Cardiac fibroblast (primary cell): ENCODE measurements at regions not wholly inside any gene's neighbourhood (a gene's known extent, or its start where the extent isn't known, plus 50 kb on each side); places are given as distances from the start of the nearest gene placed in this dataset.
"Not testable (repeated sequence)": the region's sequence is repeated elsewhere in the genome, so short reads cannot be mapped to it uniquely, and the experiment has no call there.

ENCODE experiments used
- DNase-seq, 2 donors: peaks; one replicate each; pipeline versions ENCODE4 v3.0.0 to v3.0.0-alpha.2; 2010; ENCODE audit warnings: low read depth in 2 of 2
- H3K4me3 ChIP-seq, 2 donors: replicated peaks in 1 of 2; 1 replicate in 1 of 2; 2 replicates in 1 of 2; pipeline ENCODE4 v1.5.1; 2011; ENCODE audit warnings: low read depth in 2 of 2, low read length in 2 of 2, mild to moderate bottlenecking in 2 of 2, moderate library complexity in 1 of 2
- CTCF ChIP-seq: IDR thresholded peaks from one replicate; pipeline ENCODE4 v1.5.1; 2011; ENCODE audit warnings: low read depth, mild to moderate bottlenecking, low read length, inconsistent platforms

- H3K4me3 ChIP-seq, result no peak overlapping the region
- peak; percentile 86 to 98 for DNase-seq
- TF ChIP-seq CTCF, result no peak
These were observed 123.0 kb downstream of the ACAA2 start for GRCh38 chr18:49690312-49690711.

- no peak for TF ChIP-seq CTCF
- peak; percentile 70 to 93 for DNase-seq
- no peak overlapping the region for H3K4me3 ChIP-seq
These were observed 123.5 kb downstream of the LIPG start for GRCh38 chr18:49685231-49685942.

GRCh38 chr18:49682803-49683190, 120.9 kb downstream of the LIPG start:
- peak; percentile 46 to 69 for DNase-seq
- not testable (repeated sequence) for H3K4me3 ChIP-seq

- H3K4me3 ChIP-seq, result no peak overlapping the region
- peak in 1 of 2 donors; percentile 25 for DNase-seq
- no peak for TF ChIP-seq CTCF
These were observed 120.4 kb downstream of the LIPG start for GRCh38 chr18:49682173-49682802.

GRCh38 chr18:49681387-49681786, 119.5 kb downstream of the LIPG start:
- DNase-seq, result no peak
- no peak for TF ChIP-seq CTCF
- no peak overlapping the region for H3K4me3 ChIP-seq

GRCh38 chr18:49678440-49678839, 116.6 kb downstream of the LIPG start:
- no peak for TF ChIP-seq CTCF
- H3K4me3 ChIP-seq, result no peak overlapping the region
- no peak for DNase-seq

- no peak for DNase-seq
- H3K4me3 ChIP-seq, result no peak overlapping the region
- no peak for TF ChIP-seq CTCF
These were observed 116.0 kb downstream of the LIPG start for GRCh38 chr18:49677762-49678413.
